ENCODE measurements at regions not wholly inside any gene's neighbourhood (a gene's known extent, or its start where the extent isn't known, plus 50 kb on each side); places are given as distances from the start of the nearest gene placed in this dataset.
A peak's percentile ranks its signal among the peaks of the same experiment; 100 is the strongest.

DNA sequence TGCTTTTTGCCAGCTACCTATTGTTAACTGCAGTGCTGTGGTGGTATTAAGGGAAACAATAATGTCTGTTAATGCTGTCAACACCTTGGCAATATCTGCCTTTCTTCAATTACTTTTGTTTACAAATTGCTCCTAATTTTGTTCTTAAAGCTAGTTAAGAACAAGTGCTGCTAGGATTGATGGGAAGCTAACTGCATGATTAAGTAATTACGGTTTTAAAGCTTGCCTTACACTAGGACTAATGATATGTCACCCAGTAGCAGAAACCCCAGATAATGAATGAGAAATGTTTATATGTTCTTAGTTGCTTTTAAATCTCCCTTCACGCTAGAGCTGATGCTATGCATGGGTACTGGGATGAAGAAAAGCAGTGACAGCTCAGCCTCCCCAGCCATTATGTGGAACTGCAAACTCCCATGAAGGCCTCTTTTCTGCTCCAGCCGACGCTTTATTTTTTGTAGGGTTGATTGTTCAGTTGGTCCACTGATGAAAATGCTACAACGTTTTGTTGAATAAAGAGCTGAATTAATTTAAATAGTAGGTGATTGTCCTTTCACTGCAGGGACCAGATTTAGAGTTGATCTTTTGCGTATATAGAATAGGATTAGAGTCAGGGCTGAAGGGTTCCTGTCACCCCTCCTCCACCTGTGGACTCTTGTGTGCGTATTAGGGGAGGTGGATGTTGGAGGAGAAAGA lies 610.5 kb downstream of the TFAP2B start:
- TF ChIP-seq, protein P1, sequence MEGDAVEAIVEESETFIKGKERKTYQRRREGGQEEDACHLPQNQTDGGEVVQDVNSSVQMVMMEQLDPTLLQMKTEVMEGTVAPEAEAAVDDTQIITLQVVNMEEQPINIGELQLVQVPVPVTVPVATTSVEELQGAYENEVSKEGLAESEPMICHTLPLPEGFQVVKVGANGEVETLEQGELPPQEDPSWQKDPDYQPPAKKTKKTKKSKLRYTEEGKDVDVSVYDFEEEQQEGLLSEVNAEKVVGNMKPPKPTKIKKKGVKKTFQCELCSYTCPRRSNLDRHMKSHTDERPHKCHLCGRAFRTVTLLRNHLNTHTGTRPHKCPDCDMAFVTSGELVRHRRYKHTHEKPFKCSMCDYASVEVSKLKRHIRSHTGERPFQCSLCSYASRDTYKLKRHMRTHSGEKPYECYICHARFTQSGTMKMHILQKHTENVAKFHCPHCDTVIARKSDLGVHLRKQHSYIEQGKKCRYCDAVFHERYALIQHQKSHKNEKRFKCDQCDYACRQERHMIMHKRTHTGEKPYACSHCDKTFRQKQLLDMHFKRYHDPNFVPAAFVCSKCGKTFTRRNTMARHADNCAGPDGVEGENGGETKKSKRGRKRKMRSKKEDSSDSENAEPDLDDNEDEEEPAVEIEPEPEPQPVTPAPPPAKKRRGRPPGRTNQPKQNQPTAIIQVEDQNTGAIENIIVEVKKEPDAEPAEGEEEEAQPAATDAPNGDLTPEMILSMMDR (IDR thresholded peaks at IDR 0.05), result no peak
- TF ChIP-seq EZH2 (IDR thresholded peaks at IDR 0.05) (no peak), EZH2phosphoT487 (IDR thresholded peaks at IDR 0.05) (peak; percentile 98)
